ENCODE measurements at regions not wholly inside any gene's neighbourhood (a gene's known extent, or its start where the extent isn't known, plus 50 kb on each side); places are given as distances from the start of the nearest gene placed in this dataset.

DNA sequence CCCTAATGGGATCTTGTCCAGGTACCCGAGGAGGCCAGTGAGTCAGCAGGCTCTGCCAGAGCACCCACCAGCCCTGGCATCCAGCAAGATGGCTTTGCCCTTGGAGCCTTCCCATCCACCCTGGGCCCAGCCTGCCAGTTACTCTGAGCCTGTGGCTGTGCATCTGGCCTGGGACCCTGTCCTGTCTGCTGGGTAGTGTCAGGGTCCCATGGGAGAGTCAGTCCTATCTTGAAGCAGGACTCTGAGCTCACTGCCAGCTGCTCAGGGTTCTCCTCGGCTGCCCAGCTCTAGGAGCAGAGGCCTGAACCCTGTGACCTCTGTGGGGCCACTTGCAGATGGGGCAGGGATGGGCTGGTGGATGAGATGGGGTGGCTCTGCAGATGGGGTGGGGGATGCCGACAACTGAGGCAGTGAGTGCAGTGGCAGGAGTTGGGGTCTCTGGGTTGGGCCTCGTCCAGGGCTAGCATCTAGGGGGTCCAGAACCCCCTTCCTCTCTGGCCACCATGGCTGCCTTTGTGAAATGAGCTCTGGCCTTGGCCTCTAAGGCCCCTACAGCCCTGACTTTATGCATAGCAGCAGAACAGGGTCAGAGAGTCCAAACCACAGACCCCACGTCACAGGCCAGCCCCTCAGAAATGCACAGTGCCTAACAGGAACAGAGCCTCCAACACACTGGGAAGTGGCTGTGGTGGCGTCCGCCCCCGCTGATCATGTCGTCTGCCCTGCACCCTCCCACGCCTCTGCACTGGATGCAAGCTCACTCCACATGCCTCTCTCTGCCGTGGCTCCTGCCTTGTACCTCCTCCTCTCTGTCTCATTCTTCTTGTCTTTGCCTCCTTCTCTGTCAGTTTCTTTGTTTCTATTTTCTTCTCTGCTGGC lies 88.1 kb upstream of the RET start:
- H3K27ac ChIP-seq (ENCODE audit: control insufficient read depth, insufficient read depth), result no peak overlapping the region
- no peaks in the 10 kb centered on the region; a peak in 1 of 4 replicates for H3K27me3 ChIP-seq (replicated peaks in 1 of 2; ENCODE audit: control insufficient read depth in 2 of 2, insufficient read depth in 2 of 2, low read length in 1 of 2)
- WGBS (ENCODE audit: insufficient coverage, insufficient replicate concordance, low lambda C conversion rate, missing lambda C conversion rate), result 23% methylated on average over 11 of the region's 11 CpGs
- POLR2A ChIA-PET, result no interaction called here
- H3K36me3 ChIP-seq (ENCODE audit: control insufficient read depth in 2 of 2, insufficient read depth in 2 of 2, low read length in 1 of 2), result no peaks in the 10 kb centered on the region
- SMC1A ChIA-PET (ENCODE audit: uncharacterized antibody, unreplicated experiment), result no interaction called here
- no peaks in the 10 kb centered on the region for H4K20me1 ChIP-seq (ENCODE audit: control insufficient read depth, insufficient read depth)
- in situ Hi-C loops (cut with MboI), result no loop called here
- no peak overlapping the region for H3K9ac ChIP-seq (ENCODE audit: control insufficient read depth, insufficient read depth, low read length)
- CTCF ChIA-PET, result no interaction called here
- no peak overlapping the region for H2AFZ ChIP-seq (ENCODE audit: control insufficient read depth, low read depth, low read length)
- intact Hi-C loops (cut with micrococcal nuclease; ENCODE audit: unreplicated experiment), result no loop called here
- ATAC-seq, result no peak
- no peak for TF ChIP-seq NR2F1 (conservative IDR thresholded peaks at IDR 0.05)
- TF ChIP-seq, protein P1, sequence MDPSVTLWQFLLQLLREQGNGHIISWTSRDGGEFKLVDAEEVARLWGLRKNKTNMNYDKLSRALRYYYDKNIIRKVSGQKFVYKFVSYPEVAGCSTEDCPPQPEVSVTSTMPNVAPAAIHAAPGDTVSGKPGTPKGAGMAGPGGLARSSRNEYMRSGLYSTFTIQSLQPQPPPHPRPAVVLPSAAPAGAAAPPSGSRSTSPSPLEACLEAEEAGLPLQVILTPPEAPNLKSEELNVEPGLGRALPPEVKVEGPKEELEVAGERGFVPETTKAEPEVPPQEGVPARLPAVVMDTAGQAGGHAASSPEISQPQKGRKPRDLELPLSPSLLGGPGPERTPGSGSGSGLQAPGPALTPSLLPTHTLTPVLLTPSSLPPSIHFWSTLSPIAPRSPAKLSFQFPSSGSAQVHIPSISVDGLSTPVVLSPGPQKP (IDR thresholded peaks at IDR 0.05; ENCODE audit: low read depth, low read length), result no peak
- no peak for TF ChIP-seq SMARCA5 (IDR thresholded peaks at IDR 0.05)
- no peak for TF ChIP-seq YBX1 (IDR thresholded peaks at IDR 0.05)
- no peak for TF ChIP-seq CBX3 (IDR thresholded peaks at IDR 0.05; ENCODE audit: borderline replicate concordance, low read depth)
- TF ChIP-seq STAT1 (conservative IDR thresholded peaks at IDR 0.05), result no peak
- TF ChIP-seq CHD1 (IDR thresholded peaks at IDR 0.05; ENCODE audit: low read depth, low read length), result no peak
- no peak for TF ChIP-seq TBL1XR1 (IDR thresholded peaks at IDR 0.05; ENCODE audit: low read depth, low read length)
- H3K4me3 ChIP-seq, result no peak overlapping the region
- no peak for FAIRE-seq
- no peaks in the 10 kb centered on the region for H3K79me2 ChIP-seq (ENCODE audit: control insufficient read depth, insufficient read depth, low read length)
- no peaks in the 10 kb centered on the region for H3K9me3 ChIP-seq (replicated peaks; ENCODE audit: control insufficient read depth, insufficient read depth, low read length)
- RAD21 ChIA-PET (ENCODE audit: unreplicated experiment), result no interaction called here
- no peak for DNase-seq (ENCODE audit: low read depth, low spot score)
- BruUV-seq (replicated peaks), result no TSS peak
- H3K4me1 ChIP-seq (ENCODE audit: control insufficient read depth, insufficient read depth, low read length), result no peaks in the 10 kb centered on the region
- H3K4me2 ChIP-seq (ENCODE audit: control insufficient read depth, insufficient read depth), result no peak overlapping the region

Data from GM12878 (cell line).